ENCODE measurements at regions not wholly inside any gene's neighbourhood (a gene's known extent, or its start where the extent isn't known, plus 50 kb on each side); places are given as distances from the start of the nearest gene placed in this dataset.

DNA sequence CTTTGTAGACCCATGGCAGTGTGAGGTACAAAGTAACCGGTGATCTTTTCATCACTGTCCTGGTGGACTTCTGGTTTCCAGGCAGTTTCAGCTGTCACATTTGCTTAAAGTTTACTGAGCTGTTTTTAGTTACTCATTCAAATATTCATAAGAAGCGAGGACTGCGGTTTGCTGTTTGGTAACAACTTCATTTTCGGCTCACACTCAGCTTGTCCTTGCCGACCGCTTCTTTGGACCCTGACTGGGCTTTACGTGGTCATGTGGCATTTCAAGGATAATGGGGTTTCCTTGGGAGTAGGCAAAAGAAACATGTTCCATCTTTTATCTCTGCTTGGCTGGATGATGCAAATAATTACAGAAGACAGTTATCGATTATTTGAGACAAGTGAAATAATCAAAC lies 350.7 kb downstream of the PAX3 start:
- no peak for TF ChIP-seq POLR2A (IDR thresholded peaks at IDR 0.05; ENCODE audit: low read length)
- no peak for TF ChIP-seq GATA1 (IDR thresholded peaks at IDR 0.05; ENCODE audit: low read depth, low read length)

All from erythroblast (primary cell).